Tibial nerve (tissue), 4 donors: ENCODE measurements at regions not wholly inside any gene's neighbourhood (a gene's known extent, or its start where the extent isn't known, plus 50 kb on each side); places are given as distances from the start of the nearest gene placed in this dataset.
"Not testable (repeated sequence)": the region's sequence is repeated elsewhere in the genome, so short reads cannot be mapped to it uniquely, and the experiment has no call there.

Experiments
- DNase-seq, 2 donors: peaks; one replicate each; pipeline ENCODE4 v3.0.0-alpha.2; 2019; ENCODE audit warnings: low spot score in 2 of 2
- H3K27ac ChIP-seq, 4 donors: fragments of 200-600 bp; sonication (generic) in 3 of 4; one replicate each; pipeline ENCODE4 v1.5.1; 2017 to 2019; ENCODE audit warnings: mild to moderate bottlenecking in 1 of 4
- H3K27me3 ChIP-seq, 2 donors: fragments of 200-600 bp; sonication (generic) in 1 of 2; one replicate each; pipeline versions ENCODE4 v1.5.1 to v1.6.0; 2017 to 2019
- H3K36me3 ChIP-seq, 3 donors: fragments of 200-600 bp; sonication (generic); one replicate each; pipeline ENCODE4 v1.5.1; 2018 to 2019
- H3K4me1 ChIP-seq, 4 donors: fragments of 200-600 bp; sonication (generic) in 3 of 4; one replicate each; pipeline ENCODE4 v1.5.1; 2017 to 2019
- H3K4me3 ChIP-seq, 4 donors: fragments of 200-600 bp; sonication (generic) in 3 of 4; one replicate each; pipeline ENCODE4 v1.5.1; 2017 to 2019; ENCODE audit warnings: mild to moderate bottlenecking in 1 of 4, moderate library complexity in 1 of 4
- H3K9me3 ChIP-seq, 4 donors: fragments of 200-600 bp; sonication (generic) in 3 of 4; one replicate each; pipeline ENCODE4 v1.5.1; 2017 to 2019
- EP300 ChIP-seq, 2 donors: sonication (generic); formaldehyde crosslinking; IDR thresholded peaks; one replicate each; pipeline ENCODE4 v1.6.1; 2017; ENCODE audit warnings: antibody characterized with exemption in 2 of 2, mild to moderate bottlenecking in 1 of 2
- POLR2A ChIP-seq, 2 donors: fragments of 450-650 bp; IDR thresholded peaks; one replicate each; pipeline ENCODE4 v1.6.1; 2017; ENCODE audit warnings: antibody characterized with exemption in 2 of 2, mild to moderate bottlenecking in 2 of 2, moderate library complexity in 2 of 2
- WGBS, 2 donors: methylation state at CpG; one replicate each; pipeline ENCODE4 v1.1.5; 2018; 5-methylcytosine and 5-hydroxymethylcytosine counted together
- TF ChIP-seq, protein P1 (sequence below), 5 experiments: fragments of 200-600 bp in 3 of 5; fragments of 450-650 bp in 2 of 5; sonication (generic) in 3 of 5; IDR thresholded peaks; one replicate each; pipeline ENCODE4 v1.5.1; 2016 to 2019; ENCODE audit warnings: antibody characterized with exemption in 5 of 5, mild to moderate bottlenecking in 3 of 5, moderate library complexity in 2 of 5

DNA sequence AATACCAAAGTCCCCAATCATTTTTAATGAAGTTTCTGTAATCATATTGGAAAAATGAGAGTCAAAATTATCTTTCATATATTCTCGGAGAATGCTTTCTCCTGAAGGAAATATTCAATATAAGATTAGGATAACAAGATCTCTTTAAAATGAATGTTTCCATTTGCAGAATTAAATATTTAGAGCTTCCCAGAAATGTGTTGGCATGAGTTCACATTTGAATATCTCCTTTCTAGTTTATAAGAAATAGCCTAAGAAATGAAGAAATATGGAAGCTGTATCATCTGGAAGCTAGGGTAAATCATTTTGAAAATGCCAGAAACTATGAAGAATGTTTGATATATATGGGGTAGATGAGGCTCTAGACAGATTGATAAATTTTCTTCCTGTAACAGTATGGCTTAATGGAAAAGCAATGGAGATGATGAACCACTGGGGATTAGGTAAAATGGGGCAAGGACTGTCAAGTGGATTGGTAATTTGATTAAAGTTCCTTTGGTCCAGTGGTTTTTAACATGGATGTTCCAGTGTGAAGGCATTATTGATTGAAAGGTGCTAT is 184.6 kb upstream of the ZNF804A start:
- Histone ChIP-seq H3K36me3 (no peaks in the 10 kb centered on the region), H3K27me3 (no peaks in the 10 kb centered on the region), H3K9me3 (no peaks in the 10 kb centered on the region), H3K27ac (no peak overlapping the region), H3K4me1 (no peaks in the 10 kb centered on the region), H3K4me3 (no peak overlapping the region)
- DNase-seq = no peak
- 78 to 81% methylated on average over 1 of the region's 1 CpG for WGBS, 2 donors
- TF ChIP-seq, protein P1, sequence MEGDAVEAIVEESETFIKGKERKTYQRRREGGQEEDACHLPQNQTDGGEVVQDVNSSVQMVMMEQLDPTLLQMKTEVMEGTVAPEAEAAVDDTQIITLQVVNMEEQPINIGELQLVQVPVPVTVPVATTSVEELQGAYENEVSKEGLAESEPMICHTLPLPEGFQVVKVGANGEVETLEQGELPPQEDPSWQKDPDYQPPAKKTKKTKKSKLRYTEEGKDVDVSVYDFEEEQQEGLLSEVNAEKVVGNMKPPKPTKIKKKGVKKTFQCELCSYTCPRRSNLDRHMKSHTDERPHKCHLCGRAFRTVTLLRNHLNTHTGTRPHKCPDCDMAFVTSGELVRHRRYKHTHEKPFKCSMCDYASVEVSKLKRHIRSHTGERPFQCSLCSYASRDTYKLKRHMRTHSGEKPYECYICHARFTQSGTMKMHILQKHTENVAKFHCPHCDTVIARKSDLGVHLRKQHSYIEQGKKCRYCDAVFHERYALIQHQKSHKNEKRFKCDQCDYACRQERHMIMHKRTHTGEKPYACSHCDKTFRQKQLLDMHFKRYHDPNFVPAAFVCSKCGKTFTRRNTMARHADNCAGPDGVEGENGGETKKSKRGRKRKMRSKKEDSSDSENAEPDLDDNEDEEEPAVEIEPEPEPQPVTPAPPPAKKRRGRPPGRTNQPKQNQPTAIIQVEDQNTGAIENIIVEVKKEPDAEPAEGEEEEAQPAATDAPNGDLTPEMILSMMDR (IDR thresholded peaks at IDR 0.05) = no peak
- no peak for TF ChIP-seq POLR2A (IDR thresholded peaks at IDR 0.05)

DNA sequence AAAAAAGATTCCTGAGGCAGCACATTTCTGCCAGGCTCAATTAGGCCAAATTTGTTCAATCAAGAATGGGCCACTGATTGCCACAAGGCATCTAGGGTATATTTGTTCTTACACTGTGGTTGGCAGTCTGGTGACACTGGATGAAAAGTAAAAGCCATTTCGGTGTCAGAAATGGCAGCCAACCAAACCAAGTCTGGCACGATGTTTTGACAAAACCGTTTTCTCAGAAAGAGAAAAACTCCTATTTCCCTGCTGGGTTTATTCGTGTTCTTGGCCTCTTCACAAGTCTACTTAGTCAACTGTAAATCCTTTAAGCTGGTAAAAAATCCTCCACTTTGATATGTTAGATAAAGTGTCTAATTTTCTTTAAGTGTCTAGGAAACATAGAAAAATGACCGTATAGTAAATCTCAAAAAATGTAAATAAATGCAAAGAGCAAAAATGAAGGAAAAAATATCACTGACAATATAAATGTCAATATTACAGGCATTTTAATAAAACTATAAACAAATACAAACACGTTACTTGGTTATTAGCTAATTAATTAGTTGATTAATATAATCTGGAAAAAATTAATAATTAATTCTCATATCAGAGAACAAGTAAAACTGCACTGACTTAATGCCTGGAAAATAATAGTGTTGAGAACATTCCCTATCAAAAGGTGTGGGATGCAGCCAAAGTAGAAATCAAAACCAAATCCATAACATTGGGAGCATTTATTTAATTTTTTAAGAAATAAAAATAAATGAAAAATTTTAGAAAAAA is 182.0 kb upstream of the ZNF804A start:
- DNase-seq = no peak
- Histone ChIP-seq H3K4me3 (no peak overlapping the region), H3K4me1 (no peaks in the 10 kb centered on the region), H3K9me3 (no peaks in the 10 kb centered on the region), H3K27ac (no peak overlapping the region), H3K27me3 (no peaks in the 10 kb centered on the region), H3K36me3 (no peaks in the 10 kb centered on the region)
- 93% methylated on average over 6 of the region's 6 CpGs for WGBS, 2 donors
- no peak for TF ChIP-seq EP300 (IDR thresholded peaks at IDR 0.05)
- no peak for TF ChIP-seq POLR2A (IDR thresholded peaks at IDR 0.05)
- TF ChIP-seq, protein P1 (IDR thresholded peaks at IDR 0.05) = no peak

DNA sequence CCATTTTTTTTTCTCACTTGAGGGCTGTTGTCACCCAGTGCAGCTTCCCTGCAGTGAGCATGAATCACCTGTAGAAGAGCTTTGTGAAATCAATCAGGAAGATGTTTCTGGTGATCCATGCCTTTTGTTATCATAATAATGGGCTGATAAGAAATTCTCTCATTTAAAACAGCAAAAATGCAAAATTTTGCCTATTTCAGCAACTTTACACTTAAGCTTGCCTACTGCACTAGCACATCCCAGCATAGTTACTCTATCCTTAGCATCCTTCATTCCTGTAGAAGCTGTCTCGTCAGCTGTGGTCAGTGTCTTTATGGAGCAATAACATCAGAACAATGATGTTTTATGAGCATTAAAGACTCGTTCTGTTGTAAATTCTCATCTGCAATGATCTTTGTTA is 178.6 kb upstream of the ZNF804A start:
- 47 to 49% methylated on average over 2 of the region's 2 CpGs for WGBS, 2 donors
- H3K9me3 ChIP-seq = no peaks in the 10 kb centered on the region
- DNase-seq = no peak
- no peaks in the 10 kb centered on the region for H3K27me3 ChIP-seq
- H3K36me3 ChIP-seq = no peaks in the 10 kb centered on the region
- TF ChIP-seq EP300 (IDR thresholded peaks at IDR 0.05) = no peak
- no peak for TF ChIP-seq POLR2A (IDR thresholded peaks at IDR 0.05)
- TF ChIP-seq, protein P1 (IDR thresholded peaks at IDR 0.05) = no peak
- no peak overlapping the region for H3K4me3 ChIP-seq
- no peak overlapping the region for H3K27ac ChIP-seq
- no peaks in the 10 kb centered on the region for H3K4me1 ChIP-seq

GRCh38 chr2:184421456-184421855 is 176.9 kb upstream of the ZNF804A start:
- H3K4me1 ChIP-seq, DNase-seq, H3K9me3 ChIP-seq, H3K36me3 ChIP-seq, H3K27me3 ChIP-seq, H3K27ac ChIP-seq, H3K4me3 ChIP-seq: not testable (repeated sequence)
- 87 to 92% methylated on average over 11 of the region's 11 CpGs for WGBS, 2 donors

DNA sequence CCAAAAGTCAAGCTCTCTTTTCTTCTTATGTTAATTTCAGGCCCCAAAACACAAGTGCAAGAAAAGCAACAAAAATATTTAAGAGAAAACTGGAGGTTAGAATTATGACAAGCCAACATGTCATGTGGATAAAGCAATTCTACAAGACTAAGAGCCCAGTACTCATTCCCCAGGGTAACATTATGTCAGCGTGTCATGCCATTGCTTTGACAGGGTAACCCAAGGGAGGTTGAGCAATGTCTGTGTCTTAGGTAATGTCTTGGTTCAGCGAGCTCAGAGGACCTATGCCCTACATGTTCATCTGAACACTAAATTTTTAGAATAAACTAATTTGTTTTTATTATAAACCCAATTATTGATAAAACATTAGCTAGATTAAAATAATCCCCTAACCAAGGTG is 173.2 kb upstream of the ZNF804A start:
- TF ChIP-seq EP300 (IDR thresholded peaks at IDR 0.05) (no peak), POLR2A (IDR thresholded peaks at IDR 0.05) (no peak)
- TF ChIP-seq, protein P1 (IDR thresholded peaks at IDR 0.05) = no peak
- Histone ChIP-seq H3K4me1 (no peaks in the 10 kb centered on the region), H3K4me3 (no peak overlapping the region), H3K9me3 (no peaks in the 10 kb centered on the region), H3K27ac (no peak overlapping the region), H3K36me3 (no peaks in the 10 kb centered on the region), H3K27me3 (no peaks in the 10 kb centered on the region)
- DNase-seq = no peak
- WGBS, 2 donors = 86 to 89% methylated on average over 2 of the region's 2 CpGs
